22Rv1 (cell line): ENCODE measurements at regions not wholly inside any gene's neighbourhood (a gene's known extent, or its start where the extent isn't known, plus 50 kb on each side); places are given as distances from the start of the nearest gene placed in this dataset.

ENCODE experiments used
- ZFX ChIP-seq: fragments of 450-650 bp; IDR thresholded peaks from 2 replicates; pipeline ENCODE4 v1.6.1; 2017; ENCODE audit warnings: antibody characterized with exemption, borderline replicate concordance
- TF ChIP-seq, protein P1 (sequence below): fragments of 450-650 bp; IDR thresholded peaks from 2 replicates; pipeline ENCODE4 v1.5.1; 2017; ENCODE audit warnings: mild to moderate bottlenecking

GRCh38 chrX:69277369-69277990 lies 112.2 kb upstream of the PJA1 start:
- TF ChIP-seq, protein P1, sequence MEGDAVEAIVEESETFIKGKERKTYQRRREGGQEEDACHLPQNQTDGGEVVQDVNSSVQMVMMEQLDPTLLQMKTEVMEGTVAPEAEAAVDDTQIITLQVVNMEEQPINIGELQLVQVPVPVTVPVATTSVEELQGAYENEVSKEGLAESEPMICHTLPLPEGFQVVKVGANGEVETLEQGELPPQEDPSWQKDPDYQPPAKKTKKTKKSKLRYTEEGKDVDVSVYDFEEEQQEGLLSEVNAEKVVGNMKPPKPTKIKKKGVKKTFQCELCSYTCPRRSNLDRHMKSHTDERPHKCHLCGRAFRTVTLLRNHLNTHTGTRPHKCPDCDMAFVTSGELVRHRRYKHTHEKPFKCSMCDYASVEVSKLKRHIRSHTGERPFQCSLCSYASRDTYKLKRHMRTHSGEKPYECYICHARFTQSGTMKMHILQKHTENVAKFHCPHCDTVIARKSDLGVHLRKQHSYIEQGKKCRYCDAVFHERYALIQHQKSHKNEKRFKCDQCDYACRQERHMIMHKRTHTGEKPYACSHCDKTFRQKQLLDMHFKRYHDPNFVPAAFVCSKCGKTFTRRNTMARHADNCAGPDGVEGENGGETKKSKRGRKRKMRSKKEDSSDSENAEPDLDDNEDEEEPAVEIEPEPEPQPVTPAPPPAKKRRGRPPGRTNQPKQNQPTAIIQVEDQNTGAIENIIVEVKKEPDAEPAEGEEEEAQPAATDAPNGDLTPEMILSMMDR, result no peak
- no peak for TF ChIP-seq ZFX
